Kidney (tissue), 13 donors: ENCODE measurements at regions not wholly inside any gene's neighbourhood (a gene's known extent, or its start where the extent isn't known, plus 50 kb on each side); places are given as distances from the start of the nearest gene placed in this dataset.
"Not testable (repeated sequence)": the region's sequence is repeated elsewhere in the genome, so short reads cannot be mapped to it uniquely, and the experiment has no call there.

Experiments
- DNase-seq, 5 donors: peaks; one replicate each; pipeline ENCODE4 v3.0.0-alpha.2; 2013 to 2020
- FAIRE-seq: peaks from 2 replicates; lab custom pipeline; 2012; peaks lifted over from hg19 to GRCh38; lab: Jason Lieb, UNC
- H3K27ac ChIP-seq, 2 donors: one replicate each; pipeline ENCODE4 v1.7.0; 2013; ENCODE audit warnings: low read depth in 2 of 2, low read length in 2 of 2, inconsistent platforms in 1 of 2
- H3K27me3 ChIP-seq: one replicate; pipeline ENCODE4 v1.7.1; 2013; ENCODE audit warnings: low read length, inconsistent platforms; ENCODE audit not compliant: control insufficient read depth, insufficient read depth
- H3K36me3 ChIP-seq, 3 donors: one replicate each; pipeline versions ENCODE4 v1.7.0 to v1.7.1; 2013; ENCODE audit warnings: low read length in 3 of 3, control low read depth in 1 of 3, inconsistent platforms in 1 of 3; ENCODE audit not compliant: insufficient read depth in 3 of 3, control insufficient read depth in 2 of 3
- H3K4me1 ChIP-seq, 3 donors: one replicate each; pipeline versions ENCODE4 v1.7.0 to v1.7.1; 2013; ENCODE audit warnings: low read length in 3 of 3, inconsistent platforms in 1 of 3, low read depth in 1 of 3; ENCODE audit not compliant: control insufficient read depth in 2 of 3, insufficient read depth in 2 of 3
- H3K4me3 ChIP-seq, 3 donors: one replicate each; pipeline versions ENCODE4 v1.7.0 to v1.8.1; 2013; ENCODE audit warnings: low read length in 3 of 3, control low read depth in 1 of 3, inconsistent platforms in 1 of 3
- H3K9ac ChIP-seq, 3 donors: one replicate each; pipeline versions ENCODE4 v1.7.0 to v1.7.1; 2013; ENCODE audit warnings: low read length in 3 of 3, control low read depth in 1 of 3, inconsistent platforms in 1 of 3
- H3K9me3 ChIP-seq, 3 donors: one replicate each; pipeline versions ENCODE4 v1.7.0 to v1.7.1; 2013; ENCODE audit warnings: low read length in 3 of 3, control low read depth in 1 of 3, inconsistent platforms in 1 of 3; ENCODE audit not compliant: control insufficient read depth in 2 of 3, insufficient read depth in 1 of 3
- intact Hi-C: fragments of 100-400 bp; cut with DNase I; formaldehyde crosslinking; loops from one replicate; pipeline ENCODE4 v1.11.1; 2022
- TF ChIP-seq, protein P1 (sequence below): IDR thresholded peaks from 3 replicates; pipeline ENCODE4 v1.5.1; 2012; ENCODE audit warnings: mild to moderate bottlenecking, moderate library complexity, borderline replicate concordance; ENCODE audit not compliant: insufficient read depth; ENCODE audit errors: extremely low read depth
- donor health status: control.
- donor health status: control.
- donor health status: control.
- donor health status: control.
- donor health status: control.
- donor health status: DM: yes; HTN: yes; CAD: no.
- donor health status: Normal renal cell carcinoma (clear cell type).

DNA sequence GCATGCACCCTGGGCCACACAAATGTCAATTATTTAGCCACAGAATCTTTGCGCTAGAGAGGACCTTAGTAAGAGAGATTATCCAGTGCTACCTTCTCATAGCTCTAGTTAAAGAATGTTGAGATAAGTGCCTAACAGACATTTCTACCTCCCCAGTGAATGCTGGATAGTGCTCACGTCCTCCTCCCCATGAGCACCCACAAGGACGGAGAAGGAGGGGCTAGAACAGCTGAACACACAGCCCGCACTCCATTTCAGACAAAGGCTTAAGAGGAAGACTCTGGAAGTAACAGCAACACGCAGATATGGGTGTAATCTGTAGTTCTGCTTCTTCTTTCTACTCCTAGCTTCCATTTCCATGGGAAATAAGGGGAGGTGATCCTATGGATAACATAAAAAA lies 120.5 kb downstream of the FEM1C start:
- no peaks in the 10 kb centered on the region for H3K4me1 ChIP-seq
- no peak overlapping the region for H3K27ac ChIP-seq
- no peak for DNase-seq
- H3K4me3 ChIP-seq = no peak overlapping the region
- H3K36me3 ChIP-seq = no peaks in the 10 kb centered on the region
- intact Hi-C loops = no loop called here
- FAIRE-seq = no peak
- peaks cover 0 to 3% (median 0%) of the 10 kb centered on the region in 3 donors for H3K9me3 ChIP-seq
- no peaks in the 10 kb centered on the region for H3K27me3 ChIP-seq
- H3K9ac ChIP-seq = no peak overlapping the region
- TF ChIP-seq, protein P1, sequence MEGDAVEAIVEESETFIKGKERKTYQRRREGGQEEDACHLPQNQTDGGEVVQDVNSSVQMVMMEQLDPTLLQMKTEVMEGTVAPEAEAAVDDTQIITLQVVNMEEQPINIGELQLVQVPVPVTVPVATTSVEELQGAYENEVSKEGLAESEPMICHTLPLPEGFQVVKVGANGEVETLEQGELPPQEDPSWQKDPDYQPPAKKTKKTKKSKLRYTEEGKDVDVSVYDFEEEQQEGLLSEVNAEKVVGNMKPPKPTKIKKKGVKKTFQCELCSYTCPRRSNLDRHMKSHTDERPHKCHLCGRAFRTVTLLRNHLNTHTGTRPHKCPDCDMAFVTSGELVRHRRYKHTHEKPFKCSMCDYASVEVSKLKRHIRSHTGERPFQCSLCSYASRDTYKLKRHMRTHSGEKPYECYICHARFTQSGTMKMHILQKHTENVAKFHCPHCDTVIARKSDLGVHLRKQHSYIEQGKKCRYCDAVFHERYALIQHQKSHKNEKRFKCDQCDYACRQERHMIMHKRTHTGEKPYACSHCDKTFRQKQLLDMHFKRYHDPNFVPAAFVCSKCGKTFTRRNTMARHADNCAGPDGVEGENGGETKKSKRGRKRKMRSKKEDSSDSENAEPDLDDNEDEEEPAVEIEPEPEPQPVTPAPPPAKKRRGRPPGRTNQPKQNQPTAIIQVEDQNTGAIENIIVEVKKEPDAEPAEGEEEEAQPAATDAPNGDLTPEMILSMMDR = no peak

DNA sequence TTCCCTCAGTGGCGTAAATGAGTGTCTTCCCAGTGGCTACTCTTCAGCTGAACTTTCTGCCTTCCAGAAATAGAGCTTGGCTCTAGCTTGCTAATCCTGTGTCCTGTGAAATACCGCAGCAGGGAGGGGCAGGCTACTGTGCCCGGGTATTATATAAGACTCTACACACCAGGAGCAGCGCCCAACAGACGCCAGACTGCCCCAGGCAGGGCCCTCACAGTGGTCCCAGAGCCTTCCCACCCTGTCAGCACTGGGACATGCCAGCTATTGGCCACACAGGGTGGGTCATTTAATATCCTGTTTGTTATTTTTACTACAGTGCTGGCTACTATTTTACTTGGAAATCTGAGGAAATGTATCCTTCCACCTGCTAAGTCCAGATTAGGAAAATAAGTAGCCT lies 121.0 kb downstream of the FEM1C start:
- FAIRE-seq (no peak), DNase-seq (no peak)
- H3K4me1 ChIP-seq = no peaks in the 10 kb centered on the region
- no peak overlapping the region for H3K27ac ChIP-seq
- intact Hi-C loops = no loop called here
- no peaks in the 10 kb centered on the region for H3K27me3 ChIP-seq
- H3K4me3 ChIP-seq = no peak overlapping the region
- H3K36me3 ChIP-seq = no peaks in the 10 kb centered on the region
- peaks cover 0 to 3% (median 0%) of the 10 kb centered on the region in 3 donors for H3K9me3 ChIP-seq
- no peak overlapping the region for H3K9ac ChIP-seq
- TF ChIP-seq, protein P1 = no peak

DNA sequence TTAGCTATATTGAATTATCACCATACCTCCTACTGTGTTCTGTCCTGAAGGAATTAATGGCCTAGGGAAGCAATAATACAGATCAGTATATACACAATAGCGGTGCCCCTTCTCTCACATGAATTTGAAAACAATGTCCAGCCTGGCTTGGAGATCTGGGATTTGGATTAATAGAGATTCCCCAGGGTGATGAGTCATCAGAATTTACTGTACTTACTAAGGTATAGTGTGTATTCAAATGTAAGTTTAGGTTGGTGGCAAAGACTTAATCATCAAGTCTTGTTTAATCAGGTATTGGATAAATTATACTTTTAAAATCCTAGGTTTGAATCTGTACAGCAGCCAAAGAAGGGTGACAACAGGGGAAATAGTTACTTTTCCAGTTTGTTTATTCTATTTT lies 121.5 kb downstream of the FEM1C start:
- Histone ChIP-seq H3K9me3 (peaks cover 0 to 3% (median 0%) of the 10 kb centered on the region in 3 donors), H3K4me3 (no peak overlapping the region), H3K4me1 (no peaks in the 10 kb centered on the region), H3K27me3 (no peaks in the 10 kb centered on the region), H3K9ac (no peak overlapping the region), H3K27ac (no peak overlapping the region), H3K36me3 (no peaks in the 10 kb centered on the region)
- no peak for FAIRE-seq
- intact Hi-C loops = no loop called here
- TF ChIP-seq, protein P1 = no peak
- no peak for DNase-seq

DNA sequence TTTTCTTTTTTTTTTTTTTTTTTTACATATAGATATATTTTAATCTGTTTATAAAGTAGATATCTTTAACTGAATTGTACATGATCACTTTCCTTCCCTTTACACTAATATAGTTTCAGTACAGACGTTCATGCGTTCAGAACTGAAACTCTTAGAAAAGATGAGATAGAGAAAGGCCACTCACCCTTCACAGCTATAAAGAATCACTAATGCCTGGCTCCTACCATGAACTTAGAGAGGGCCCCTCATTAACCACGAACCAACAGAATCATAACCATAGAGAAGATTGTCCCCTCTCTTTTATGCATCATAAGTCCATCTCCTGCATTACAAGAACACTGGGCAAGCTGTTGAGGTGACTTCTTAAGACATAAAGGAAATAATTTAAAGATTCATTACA lies 123.8 kb downstream of the FEM1C start:
- intact Hi-C loops, H3K27me3 ChIP-seq, H3K9me3 ChIP-seq, FAIRE-seq, DNase-seq, H3K4me1 ChIP-seq, H3K36me3 ChIP-seq, H3K27ac ChIP-seq, H3K9ac ChIP-seq, H3K4me3 ChIP-seq: not testable (repeated sequence)
